IMR-90 (cell line): ENCODE measurements at regions not wholly inside any gene's neighbourhood (a gene's known extent, or its start where the extent isn't known, plus 50 kb on each side); places are given as distances from the start of the nearest gene placed in this dataset.
"Not testable (repeated sequence)": the region's sequence is repeated elsewhere in the genome, so short reads cannot be mapped to it uniquely, and the experiment has no call there.

Experiments used
- ATAC-seq: fragments of 200-7000 bp; cut with Tn5 transposase; 2 replicates; pipeline ENCODE4 v1.9.1; 2020; ENCODE audit warnings: low read depth, mild to moderate bottlenecking, moderate library complexity
- BruUV-seq: library from RNA; stranded (reverse); fragments of 400-500 nt; replicated peaks from 2 replicates; lab custom pipeline; 2021; lab: Mats Ljungman, UMichigan
- CTCF ChIA-PET: fragments of 300-600 bp; formaldehyde crosslinking; extraction: SDS; loops from one replicate; lab custom pipeline; 2021; ENCODE audit warnings: antibody characterized with exemption; lab: Yijun Ruan, JAX
- POLR2A ChIA-PET: fragments of 300-600 bp; sonication (Branson Sonifier 250); formaldehyde crosslinking; loops from one replicate; lab custom pipeline; 2022; ENCODE audit warnings: antibody characterized with exemption; ENCODE audit not compliant: unreplicated experiment; lab: Charles Lee
- DNase-seq: peaks from one replicate; pipeline ENCODE4 v3.0.0; 2013
- H2AFZ ChIP-seq: replicated peaks from 2 replicates; pipeline ENCODE3; 2013; ENCODE audit warnings: low read length, mild to moderate bottlenecking; ENCODE audit not compliant: poor library complexity
- H2AK5ac ChIP-seq: 2 replicates; pipeline ENCODE4 v1.6.1; 2013; ENCODE audit warnings: low read depth, low read length, inconsistent platforms
- H2AK9ac ChIP-seq: replicated peaks from 2 replicates; pipeline ENCODE3; 2013; ENCODE audit warnings: mild to moderate bottlenecking, low read depth, low read length, moderate library complexity; ENCODE audit not compliant: poor library complexity
- H2BK120ac ChIP-seq: 2 replicates; pipeline ENCODE4 v1.6.1; 2013; ENCODE audit warnings: low read depth, low read length, inconsistent platforms
- H2BK15ac ChIP-seq: 3 replicates; pipeline ENCODE4 v1.6.1; 2013; ENCODE audit warnings: low read depth, low read length, inconsistent platforms
- H2BK20ac ChIP-seq: 2 replicates; pipeline ENCODE4 v1.6.1; 2013; ENCODE audit warnings: low read depth, mild to moderate bottlenecking, inconsistent platforms, low read length, moderate library complexity
- H2BK5ac ChIP-seq: 2 replicates; pipeline ENCODE4 v1.6.1; 2013; ENCODE audit warnings: mild to moderate bottlenecking, low read depth, low read length, inconsistent platforms; ENCODE audit not compliant: poor library complexity, severe bottlenecking
- H3K14ac ChIP-seq: replicated peaks from 2 replicates; pipeline ENCODE4 v1.6.1; 2013; ENCODE audit warnings: low read depth, low read length, inconsistent platforms
- H3K18ac ChIP-seq: 2 replicates; pipeline ENCODE4 v1.6.1; 2013; ENCODE audit warnings: low read depth, low read length, control low read depth
- H3K23ac ChIP-seq: 2 replicates; pipeline ENCODE4 v1.6.1; 2013; ENCODE audit warnings: low read depth, low read length, inconsistent platforms
- H3K27ac ChIP-seq: 2 replicates; pipeline ENCODE4 v1.5.1; 2013; ENCODE audit warnings: mild to moderate bottlenecking, control low read depth, low read length; ENCODE audit not compliant: insufficient read depth
- H3K27me3 ChIP-seq: 2 replicates; pipeline ENCODE4 v1.6.1; 2013; ENCODE audit warnings: low read length; ENCODE audit not compliant: control insufficient read depth, insufficient read depth
- H3K36me3 ChIP-seq: 2 replicates; pipeline ENCODE4 v1.6.1; 2013; ENCODE audit warnings: low read length, mixed read lengths; ENCODE audit not compliant: control insufficient read depth, insufficient read depth
- H3K4ac ChIP-seq: 2 replicates; pipeline ENCODE4 v1.6.1; 2013; ENCODE audit warnings: low read depth, low read length, inconsistent platforms
- H3K4me1 ChIP-seq: 2 replicates; pipeline ENCODE4 v1.6.1; 2013; ENCODE audit warnings: low read length, mixed read lengths; ENCODE audit not compliant: control insufficient read depth, insufficient read depth
- H3K4me2 ChIP-seq: 2 replicates; pipeline ENCODE4 v1.6.1; 2013; ENCODE audit warnings: low read depth, mild to moderate bottlenecking, control low read depth, low read length, moderate library complexity
- H3K4me3 ChIP-seq: 2 replicates; pipeline ENCODE4 v1.5.1; 2013; ENCODE audit warnings: low read depth, mild to moderate bottlenecking, control low read depth, low read length, moderate library complexity; ENCODE audit not compliant: insufficient read depth
- H3K56ac ChIP-seq: 2 replicates; pipeline ENCODE4 v1.6.1; 2013; ENCODE audit warnings: low read length, inconsistent platforms; ENCODE audit not compliant: insufficient read depth; ENCODE audit errors: extremely low read depth
- H3K79me1 ChIP-seq, 2 experiments: 2 replicates each; pipeline ENCODE4 v1.6.1; 2013; ENCODE audit warnings: low read length in 2 of 2, inconsistent platforms in 1 of 2, low read depth in 1 of 2
- H3K9ac ChIP-seq: 2 replicates; pipeline ENCODE4 v1.6.1; 2013; ENCODE audit warnings: low read depth, low read length, control low read depth
- H3K9me1 ChIP-seq: 2 replicates; pipeline ENCODE4 v1.6.1; 2013; ENCODE audit warnings: low read length, inconsistent platforms; ENCODE audit not compliant: insufficient read depth
- H3K9me3 ChIP-seq: 2 replicates; pipeline ENCODE4 v1.6.1; 2013; ENCODE audit warnings: low read length; ENCODE audit not compliant: control insufficient read depth, insufficient read depth
- H4K20me1 ChIP-seq: 2 replicates; pipeline ENCODE4 v1.6.1; 2013; ENCODE audit warnings: low read length, inconsistent platforms; ENCODE audit not compliant: insufficient read depth
- H4K5ac ChIP-seq: 2 replicates; pipeline ENCODE4 v1.6.1; 2013; ENCODE audit warnings: mild to moderate bottlenecking, low read depth, low read length, control low read depth
- H4K8ac ChIP-seq, 2 experiments: 2 replicates each; pipeline ENCODE4 v1.6.1; 2013; ENCODE audit warnings: low read depth in 2 of 2, low read length in 2 of 2, control low read depth in 1 of 2, inconsistent platforms in 1 of 2
- H4K91ac ChIP-seq: 2 replicates; pipeline ENCODE4 v1.6.1; 2013; ENCODE audit warnings: low read depth, low read length, inconsistent platforms; ENCODE audit not compliant: insufficient read depth
- BHLHE40 ChIP-seq: fragments of 150-350 bp; IDR thresholded peaks from 2 replicates; pipeline ENCODE4 v1.6.1; 2016; ENCODE audit warnings: mild to moderate bottlenecking, low read depth, low read length
- CHD1 ChIP-seq: IDR thresholded peaks from 2 replicates; pipeline ENCODE4 v1.6.1; 2012; ENCODE audit warnings: low read depth, low read length, improper control_type of control experiment
- FOS ChIP-seq: fragments of 150-350 bp; IDR thresholded peaks from 2 replicates; pipeline ENCODE4 v1.6.1; 2016; ENCODE audit warnings: low read depth, low read length
- NFE2L2 ChIP-seq: fragments of 150-350 bp; IDR thresholded peaks from 2 replicates; pipeline ENCODE4 v1.6.1; 2016; ENCODE audit warnings: low read depth, mild to moderate bottlenecking, low read length
- RAD21 ChIP-seq: IDR thresholded peaks from 2 replicates; pipeline ENCODE4 v1.6.1; 2012; ENCODE audit warnings: low read length, improper control_type of control experiment
- RCOR1 ChIP-seq: IDR thresholded peaks from 2 replicates; pipeline ENCODE4 v1.6.1; 2012; ENCODE audit warnings: mild to moderate bottlenecking, low read length, improper control_type of control experiment; ENCODE audit not compliant: insufficient replicate concordance
- RFX5 ChIP-seq: IDR thresholded peaks from 2 replicates; pipeline ENCODE4 v1.8.0; 2012; ENCODE audit warnings: low read depth, mild to moderate bottlenecking, low read length, moderate library complexity
- SMC3 ChIP-seq: fragments of 150-350 bp; IDR thresholded peaks from 2 replicates; pipeline ENCODE4 v1.6.1; 2016; ENCODE audit warnings: low read depth, mild to moderate bottlenecking, antibody characterized with exemption, low read length, moderate library complexity
- WGBS, 2 experiments: methylation state at CpG; one replicate each; pipeline versions ENCODE4 v1.1.5 to v1.1.7; 2013; ENCODE audit warnings: missing lambda C conversion rate in 2 of 2; ENCODE audit not compliant: insufficient read length in 1 of 2; ENCODE audit errors: extremely low coverage in 2 of 2; 5-methylcytosine and 5-hydroxymethylcytosine counted together
- dilution Hi-C: fragments of 300-500 bp; cut with HindIII; formaldehyde crosslinking; loops from one replicate; pipeline ENCODE4 v1.14.3; 2018; ENCODE audit warnings: low sequenced_read_pairs; ENCODE audit not compliant: unreplicated experiment
- in situ Hi-C: fragments of 300-500 bp; cut with MboI; formaldehyde crosslinking; loops from 3 replicates; pipeline ENCODE4 v1.14.3; 2019; ENCODE audit warnings: low sequenced_read_pairs, inconsistent platforms, mixed read lengths
- intact Hi-C: fragments of 100-400 bp; cut with micrococcal nuclease; formaldehyde crosslinking; loops from 2 replicates; pipeline ENCODE4 v1.10.0; 2022
- TF ChIP-seq, protein P1 (sequence below): fragments of 150-350 bp; IDR thresholded peaks from 2 replicates; pipeline ENCODE4 v1.6.1; 2016; ENCODE audit warnings: low read depth, mild to moderate bottlenecking, low read length, moderate library complexity, borderline replicate concordance

DNA sequence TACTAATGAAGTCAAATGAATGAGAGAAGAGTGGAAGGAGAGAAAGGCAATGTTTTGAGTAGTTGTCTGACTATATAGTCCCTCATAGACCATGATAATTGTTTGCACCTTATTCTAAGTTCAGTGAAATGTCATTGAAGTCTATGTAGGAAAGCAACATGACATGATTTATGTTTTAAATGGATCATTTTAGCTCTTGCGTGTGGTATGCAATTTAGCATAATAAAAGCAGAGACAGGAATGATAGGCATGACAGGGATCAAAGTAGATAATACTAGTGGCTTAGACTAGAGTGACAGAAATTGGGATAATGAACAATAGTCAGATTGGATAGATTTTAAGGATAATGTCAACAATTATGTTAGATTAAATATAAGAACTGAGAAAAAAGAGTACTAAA lies 132.5 kb downstream of the PYDC2 start:
- no TSS peak for BruUV-seq
- H2BK5ac ChIP-seq = no peak overlapping the region
- TF ChIP-seq, protein P1, sequence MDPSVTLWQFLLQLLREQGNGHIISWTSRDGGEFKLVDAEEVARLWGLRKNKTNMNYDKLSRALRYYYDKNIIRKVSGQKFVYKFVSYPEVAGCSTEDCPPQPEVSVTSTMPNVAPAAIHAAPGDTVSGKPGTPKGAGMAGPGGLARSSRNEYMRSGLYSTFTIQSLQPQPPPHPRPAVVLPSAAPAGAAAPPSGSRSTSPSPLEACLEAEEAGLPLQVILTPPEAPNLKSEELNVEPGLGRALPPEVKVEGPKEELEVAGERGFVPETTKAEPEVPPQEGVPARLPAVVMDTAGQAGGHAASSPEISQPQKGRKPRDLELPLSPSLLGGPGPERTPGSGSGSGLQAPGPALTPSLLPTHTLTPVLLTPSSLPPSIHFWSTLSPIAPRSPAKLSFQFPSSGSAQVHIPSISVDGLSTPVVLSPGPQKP = no peak
- TF ChIP-seq RCOR1 = no peak
- TF ChIP-seq NFE2L2 = no peak
- no peak for TF ChIP-seq FOS
- no peak for TF ChIP-seq RFX5
- TF ChIP-seq CHD1 = no peak
- TF ChIP-seq RAD21 = no peak
- no peak for TF ChIP-seq BHLHE40
- no peak for TF ChIP-seq SMC3
- in situ Hi-C loops = no loop called here
- no peak overlapping the region for H3K23ac ChIP-seq
- H2BK15ac ChIP-seq = no peak overlapping the region
- intact Hi-C loops = no loop called here
- H4K5ac ChIP-seq = no peak overlapping the region
- H2BK20ac ChIP-seq = no peak overlapping the region
- dilution Hi-C loops = no loop called here
- H2AK5ac ChIP-seq = no peak overlapping the region
- no peak overlapping the region for H3K4me3 ChIP-seq
- CTCF ChIA-PET = no interaction called here
- H2BK120ac ChIP-seq = no peak overlapping the region
- no CpG with 5 or more reads among the region's 1 CpG for WGBS, 2 experiments
- H3K36me3 ChIP-seq = no peaks in the 10 kb centered on the region
- H3K4me1 ChIP-seq = no peaks in the 10 kb centered on the region
- no peak overlapping the region for H2AK9ac ChIP-seq
- H3K56ac ChIP-seq = no peak overlapping the region
- ATAC-seq (no peak), DNase-seq (no peak)
- no peak overlapping the region for H3K4me2 ChIP-seq
- H3K14ac ChIP-seq = no peak overlapping the region
- H4K20me1 ChIP-seq = no peaks in the 10 kb centered on the region
- H3K4ac ChIP-seq = no peak overlapping the region
- no peak overlapping the region for H2AFZ ChIP-seq
- H3K79me1 ChIP-seq = no peaks in the 10 kb centered on the region
- no peak overlapping the region for H3K18ac ChIP-seq
- H3K9me1 ChIP-seq = no peaks in the 10 kb centered on the region
- H3K9me3 ChIP-seq = no peaks in the 10 kb centered on the region
- no peak overlapping the region for H4K8ac ChIP-seq
- no peak overlapping the region for H3K9ac ChIP-seq
- H3K27me3 ChIP-seq = no peaks in the 10 kb centered on the region
- H3K27ac ChIP-seq = no peak overlapping the region
- POLR2A ChIA-PET = no interaction called here
- no peak overlapping the region for H4K91ac ChIP-seq

DNA sequence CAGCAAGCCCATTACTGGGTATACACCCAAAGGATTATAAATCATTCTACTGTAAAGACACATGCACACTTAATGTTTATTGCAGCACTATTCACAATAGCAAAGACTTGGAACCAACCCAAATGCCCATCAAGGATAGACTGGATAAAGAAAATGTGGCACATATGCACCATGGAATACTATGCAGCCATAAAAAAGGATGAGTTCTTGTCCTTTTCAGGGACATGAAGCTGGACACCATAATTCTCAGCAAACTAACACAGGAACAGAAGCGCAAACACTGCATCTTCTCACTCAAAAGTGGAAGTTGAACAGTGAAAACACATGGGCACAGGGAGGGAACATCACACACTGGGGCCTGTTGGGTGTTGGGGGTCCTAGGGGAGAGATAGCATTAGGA lies 154.5 kb downstream of the PYDC2 start:
- H2AK5ac ChIP-seq, H4K5ac ChIP-seq, H3K9me1 ChIP-seq, H3K36me3 ChIP-seq, H4K91ac ChIP-seq, ATAC-seq, H3K79me1 ChIP-seq, H3K4me2 ChIP-seq, H3K27ac ChIP-seq, H2AFZ ChIP-seq, dilution Hi-C loops, H3K56ac ChIP-seq, H3K4me1 ChIP-seq, H4K20me1 ChIP-seq, BruUV-seq, H2BK120ac ChIP-seq, H2BK5ac ChIP-seq, H3K23ac ChIP-seq, H3K27me3 ChIP-seq, H3K9me3 ChIP-seq, H2AK9ac ChIP-seq, DNase-seq, in situ Hi-C loops, H3K4ac ChIP-seq, intact Hi-C loops, H3K18ac ChIP-seq, H2BK20ac ChIP-seq, POLR2A ChIA-PET, H2BK15ac ChIP-seq, H4K8ac ChIP-seq, H3K4me3 ChIP-seq, H3K9ac ChIP-seq, H3K14ac ChIP-seq: not testable (repeated sequence)
- CTCF ChIA-PET = interaction anchor here (0.6 kb wide), 1 partner anchor 56 kb away, joined by 3 read pairs; no protein-coding TSS in a partner anchor
- no CpG with 5 or more reads among the region's 1 CpG for WGBS, 2 experiments
